Brain microvascular endothelial cell (primary cell): ENCODE measurements at regions not wholly inside any gene's neighbourhood (a gene's known extent, or its start where the extent isn't known, plus 50 kb on each side); places are given as distances from the start of the nearest gene placed in this dataset.

Experiments
- DNase-seq: peaks from one replicate; pipeline ENCODE4 v3.0.0-alpha.2; 2020
- H3K27ac ChIP-seq: fragments of 250-450 bp; sonication (Bioruptor Pico); 2 replicates; pipeline ENCODE4 v1.5.1; 2020; ENCODE audit warnings: mild to moderate bottlenecking, moderate library complexity
- H3K27me3 ChIP-seq: fragments of 250-450 bp; sonication (Bioruptor Pico); replicated peaks from 2 replicates; pipeline ENCODE4 v1.5.1; 2020; ENCODE audit warnings: mild to moderate bottlenecking
- H3K36me3 ChIP-seq: fragments of 250-450 bp; sonication (Bioruptor Pico); replicated peaks from 2 replicates; pipeline ENCODE4 v1.5.1; 2020; ENCODE audit warnings: mild to moderate bottlenecking
- H3K4me3 ChIP-seq: 2 replicates; pipeline ENCODE4 v1.5.1; 2011; ENCODE audit warnings: low read depth, mild to moderate bottlenecking, control low read depth, low read length, moderate library complexity
- in situ Hi-C: cut with HindIII; loops from 2 replicates; pipeline ENCODE4 v1.10.0; 2017; ENCODE audit warnings: low sequenced_read_pairs, low pct_ligation_motif_present
- TF ChIP-seq, protein P1 (sequence below): IDR thresholded peaks from 2 replicates; pipeline ENCODE4 v1.5.1; 2011; ENCODE audit warnings: low read depth, mild to moderate bottlenecking, moderate library complexity, low read length, control low read depth, inconsistent platforms; ENCODE audit errors: missing control alignments

DNA sequence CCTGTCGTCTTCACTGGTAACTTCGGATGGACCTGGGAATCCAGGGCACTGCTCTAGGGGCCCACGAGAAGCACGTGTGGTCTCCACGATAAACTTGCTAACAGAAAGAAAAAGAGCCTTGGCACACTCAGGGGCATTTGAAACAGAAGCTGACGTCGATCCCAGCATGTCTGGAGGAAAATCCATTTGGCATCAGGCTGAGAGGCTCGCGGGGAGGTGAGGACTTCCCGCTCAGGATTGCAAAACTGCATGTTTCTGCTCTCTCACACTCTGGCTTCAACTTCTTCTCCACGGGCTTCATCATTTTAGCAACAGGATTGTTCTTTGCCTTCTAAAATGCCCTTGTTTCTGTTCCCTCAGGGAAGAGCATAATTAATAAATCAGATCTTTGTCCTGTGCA, 181.7 kb upstream of the COPS8 start:
- DNase-seq, result no peak
- H3K27ac ChIP-seq, result no peak overlapping the region
- peaks cover 2% of the 10 kb centered on the region for H3K27me3 ChIP-seq
- in situ Hi-C loops, result no loop called here
- H3K4me3 ChIP-seq, result no peak overlapping the region
- no peaks in the 10 kb centered on the region for H3K36me3 ChIP-seq
- TF ChIP-seq, protein P1, sequence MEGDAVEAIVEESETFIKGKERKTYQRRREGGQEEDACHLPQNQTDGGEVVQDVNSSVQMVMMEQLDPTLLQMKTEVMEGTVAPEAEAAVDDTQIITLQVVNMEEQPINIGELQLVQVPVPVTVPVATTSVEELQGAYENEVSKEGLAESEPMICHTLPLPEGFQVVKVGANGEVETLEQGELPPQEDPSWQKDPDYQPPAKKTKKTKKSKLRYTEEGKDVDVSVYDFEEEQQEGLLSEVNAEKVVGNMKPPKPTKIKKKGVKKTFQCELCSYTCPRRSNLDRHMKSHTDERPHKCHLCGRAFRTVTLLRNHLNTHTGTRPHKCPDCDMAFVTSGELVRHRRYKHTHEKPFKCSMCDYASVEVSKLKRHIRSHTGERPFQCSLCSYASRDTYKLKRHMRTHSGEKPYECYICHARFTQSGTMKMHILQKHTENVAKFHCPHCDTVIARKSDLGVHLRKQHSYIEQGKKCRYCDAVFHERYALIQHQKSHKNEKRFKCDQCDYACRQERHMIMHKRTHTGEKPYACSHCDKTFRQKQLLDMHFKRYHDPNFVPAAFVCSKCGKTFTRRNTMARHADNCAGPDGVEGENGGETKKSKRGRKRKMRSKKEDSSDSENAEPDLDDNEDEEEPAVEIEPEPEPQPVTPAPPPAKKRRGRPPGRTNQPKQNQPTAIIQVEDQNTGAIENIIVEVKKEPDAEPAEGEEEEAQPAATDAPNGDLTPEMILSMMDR, result no peak

DNA sequence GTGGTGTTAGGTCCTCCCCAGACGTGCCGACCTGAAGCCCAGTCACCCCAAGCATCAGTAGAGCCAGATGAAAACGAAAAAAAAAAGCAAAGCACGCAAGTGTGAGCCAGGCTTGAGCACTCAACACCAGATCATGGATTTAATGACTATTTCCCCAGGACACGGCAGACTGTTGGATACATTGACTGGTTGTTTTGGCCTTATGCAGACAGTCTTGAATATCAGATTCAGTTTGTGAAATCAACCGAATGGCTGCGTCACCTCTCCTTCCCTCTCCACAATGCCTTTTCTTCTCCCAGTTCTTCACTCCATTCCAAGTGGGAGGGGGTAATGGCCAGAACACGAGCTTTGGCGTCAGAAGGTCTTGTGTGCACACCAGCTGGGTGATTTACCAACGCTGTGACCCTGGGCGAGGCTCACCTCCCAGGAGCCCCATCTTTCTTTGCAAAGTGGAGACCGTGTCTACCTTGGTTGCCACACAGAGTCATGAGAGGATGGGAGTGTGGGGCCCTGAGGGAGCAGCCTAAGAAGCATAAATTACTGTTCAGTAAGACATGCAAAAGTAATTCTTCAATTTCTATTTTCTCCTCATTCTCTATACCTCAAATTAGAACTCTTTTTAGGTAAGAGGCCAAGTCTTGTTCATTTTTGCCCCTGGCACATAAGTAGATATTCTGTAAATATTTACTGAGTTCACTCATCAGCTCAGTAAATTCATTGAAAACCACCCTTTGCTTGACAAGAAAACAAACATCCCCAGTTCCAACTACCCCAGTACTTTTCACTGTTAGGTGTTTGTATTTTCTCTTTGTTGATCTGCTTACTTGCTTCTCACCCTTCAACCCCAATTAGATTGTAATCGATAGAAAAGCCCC, 181.1 kb upstream of the COPS8 start:
- TF ChIP-seq, protein P1, result no peak
- no peak overlapping the region for H3K27ac ChIP-seq
- no peaks in the 10 kb centered on the region for H3K36me3 ChIP-seq
- DNase-seq, result no peak
- H3K27me3 ChIP-seq, result peaks cover 2% of the 10 kb centered on the region
- in situ Hi-C loops, result no loop called here
- H3K4me3 ChIP-seq, result no peak overlapping the region

GRCh38 chr2:236905976-236906375, 179.7 kb upstream of the COPS8 start:
- Histone ChIP-seq H3K36me3 (no peaks in the 10 kb centered on the region), H3K27ac (no peak overlapping the region), H3K27me3 (peaks cover 2% of the 10 kb centered on the region), H3K4me3 (no peak overlapping the region)
- in situ Hi-C loops, result no loop called here
- TF ChIP-seq, protein P1, result no peak
- no peak for DNase-seq

- TF ChIP-seq, protein P1, result no peak
- DNase-seq, result no peak
- Histone ChIP-seq H3K27me3 (peaks cover 2% of the 10 kb centered on the region), H3K36me3 (no peaks in the 10 kb centered on the region), H3K27ac (no peak overlapping the region), H3K4me3 (no peak overlapping the region)
- in situ Hi-C loops, result no loop called here
Measured at GRCh38 chr2:236908439-236909192, 177.1 kb upstream of the COPS8 start.

DNA sequence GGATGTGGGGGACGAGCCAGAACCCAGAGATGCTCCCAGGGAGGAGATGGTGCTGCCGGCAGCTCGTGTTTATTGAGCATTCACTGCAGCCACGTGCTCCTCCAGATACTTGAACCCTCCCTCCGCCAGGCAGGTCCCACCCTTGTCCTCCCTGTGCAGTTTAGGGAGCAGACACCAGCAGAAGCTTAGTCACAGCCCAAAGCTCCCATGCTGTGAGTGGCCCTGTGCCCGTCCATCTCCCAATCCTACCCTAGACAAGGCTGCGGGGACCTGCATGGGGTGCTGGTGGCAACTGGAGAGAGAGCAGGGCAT, 176.5 kb upstream of the COPS8 start:
- no peak overlapping the region for H3K27ac ChIP-seq
- peaks cover 2% of the 10 kb centered on the region for H3K27me3 ChIP-seq
- no peak overlapping the region for H3K4me3 ChIP-seq
- in situ Hi-C loops, result no loop called here
- TF ChIP-seq, protein P1, result no peak
- no peaks in the 10 kb centered on the region for H3K36me3 ChIP-seq
- no peak for DNase-seq
